C4-2B (cell line): ENCODE measurements at regions not wholly inside any gene's neighbourhood (a gene's known extent, or its start where the extent isn't known, plus 50 kb on each side); places are given as distances from the start of the nearest gene placed in this dataset.

Experiments used
- ZFX ChIP-seq: fragments of 450-650 bp; IDR thresholded peaks from 2 replicates; pipeline ENCODE4 v1.6.1; 2017
- TF ChIP-seq, protein P1 (sequence below): fragments of 450-650 bp; conservative IDR thresholded peaks from 2 replicates; pipeline ENCODE4 v1.5.1; 2017; ENCODE audit warnings: mild to moderate bottlenecking

DNA sequence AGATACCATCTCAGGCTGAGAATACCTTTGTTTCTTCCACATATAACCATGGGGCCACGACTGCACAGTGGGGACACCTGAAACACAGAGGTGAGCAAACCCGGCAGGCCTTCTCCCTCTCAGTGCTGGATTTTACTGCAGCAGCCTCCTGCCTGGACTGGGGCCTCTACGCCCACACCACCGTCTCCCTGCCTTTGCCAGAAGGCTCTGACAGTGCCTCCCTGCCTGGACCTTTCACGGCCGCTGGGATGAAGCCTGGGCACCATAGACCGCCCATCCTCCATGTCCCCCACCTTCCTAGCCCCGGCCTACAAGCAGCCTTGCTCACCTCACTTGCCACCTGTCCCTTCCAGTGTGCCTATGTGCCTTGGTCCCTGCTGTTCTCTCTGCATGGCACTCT lies 214.3 kb downstream of the NFKBIZ start:
- TF ChIP-seq, protein P1, sequence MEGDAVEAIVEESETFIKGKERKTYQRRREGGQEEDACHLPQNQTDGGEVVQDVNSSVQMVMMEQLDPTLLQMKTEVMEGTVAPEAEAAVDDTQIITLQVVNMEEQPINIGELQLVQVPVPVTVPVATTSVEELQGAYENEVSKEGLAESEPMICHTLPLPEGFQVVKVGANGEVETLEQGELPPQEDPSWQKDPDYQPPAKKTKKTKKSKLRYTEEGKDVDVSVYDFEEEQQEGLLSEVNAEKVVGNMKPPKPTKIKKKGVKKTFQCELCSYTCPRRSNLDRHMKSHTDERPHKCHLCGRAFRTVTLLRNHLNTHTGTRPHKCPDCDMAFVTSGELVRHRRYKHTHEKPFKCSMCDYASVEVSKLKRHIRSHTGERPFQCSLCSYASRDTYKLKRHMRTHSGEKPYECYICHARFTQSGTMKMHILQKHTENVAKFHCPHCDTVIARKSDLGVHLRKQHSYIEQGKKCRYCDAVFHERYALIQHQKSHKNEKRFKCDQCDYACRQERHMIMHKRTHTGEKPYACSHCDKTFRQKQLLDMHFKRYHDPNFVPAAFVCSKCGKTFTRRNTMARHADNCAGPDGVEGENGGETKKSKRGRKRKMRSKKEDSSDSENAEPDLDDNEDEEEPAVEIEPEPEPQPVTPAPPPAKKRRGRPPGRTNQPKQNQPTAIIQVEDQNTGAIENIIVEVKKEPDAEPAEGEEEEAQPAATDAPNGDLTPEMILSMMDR = no peak
- TF ChIP-seq ZFX = no peak
